Activated CD8-positive, alpha-beta T cell treated with anti-CD3 and anti-CD28 coated beads for 36 hours (primary cell): ENCODE measurements at regions not wholly inside any gene's neighbourhood (a gene's known extent, or its start where the extent isn't known, plus 50 kb on each side); places are given as distances from the start of the nearest gene placed in this dataset.

Experiments
- ATAC-seq: fragments of 200-7000 bp; cut with Tn5 transposase; one replicate; pipeline ENCODE4 v1.10.0; 2021; ENCODE audit warnings: mild to moderate bottlenecking, moderate library complexity
- CTCF ChIA-PET: fragments of 350-600 bp; sonication (Branson Sonifier 250); formaldehyde crosslinking; loops from one replicate; lab custom pipeline; 2021; ENCODE audit warnings: antibody characterized with exemption; lab: Charles Lee
- POLR2A ChIA-PET: fragments of 350-600 bp; sonication (Branson Sonifier 250); formaldehyde crosslinking; loops from one replicate; lab custom pipeline; 2021; ENCODE audit warnings: antibody characterized with exemption; lab: Charles Lee
- DNase-seq: peaks from one replicate; pipeline ENCODE4 v3.0.0-alpha.2; 2020
- H3K27ac Mint-ChIP-seq: one replicate; pipeline ENCODE4 v1.8.0; 2021; ENCODE audit warnings: mild to moderate bottlenecking, mixed read lengths
- H3K27me3 Mint-ChIP-seq: one replicate; pipeline ENCODE4 v1.8.0; 2021; ENCODE audit warnings: mixed read lengths
- H3K36me3 Mint-ChIP-seq: one replicate; pipeline ENCODE4 v1.8.0; 2021; ENCODE audit warnings: low read depth, mixed read lengths
- H3K4me1 Mint-ChIP-seq: one replicate; pipeline ENCODE4 v1.8.0; 2021; ENCODE audit warnings: low read depth, mixed read lengths
- H3K4me3 Mint-ChIP-seq: one replicate; pipeline ENCODE4 v1.8.0; 2021; ENCODE audit warnings: mild to moderate bottlenecking, moderate library complexity, mixed read lengths
- H3K9me3 Mint-ChIP-seq: one replicate; pipeline ENCODE4 v1.8.0; 2021; ENCODE audit warnings: mixed read lengths
- intact Hi-C: fragments of 100-400 bp; cut with micrococcal nuclease; formaldehyde crosslinking; loops from one replicate; pipeline ENCODE4 v1.10.0; 2022
- TF ChIP-seq, protein P1 (sequence below): fragments of 200-600 bp; IDR thresholded peaks from one replicate; pipeline ENCODE4 v1.8.0; 2022; ENCODE audit warnings: antibody characterized with exemption, mild to moderate bottlenecking

DNA sequence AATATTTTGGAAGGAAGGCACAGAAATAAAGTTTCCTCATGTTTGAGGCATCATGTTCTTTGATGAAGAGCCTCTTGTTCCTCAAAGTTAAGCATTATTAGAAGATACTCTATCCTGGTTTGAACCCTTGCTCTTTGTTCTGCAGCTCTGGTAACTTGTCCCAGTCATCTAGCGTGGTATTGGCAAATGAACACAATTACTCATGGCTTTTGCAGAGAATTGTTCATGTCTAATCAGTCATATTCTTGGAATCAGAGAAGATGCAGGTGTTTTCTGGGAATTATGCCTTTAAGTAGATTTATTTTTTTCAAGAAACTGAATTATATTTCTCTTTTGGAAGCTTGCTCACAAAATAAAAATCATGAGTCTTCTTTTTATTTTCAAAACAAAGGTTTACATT lies 52.9 kb upstream of the HPGDS start:
- H3K27ac Mint-ChIP-seq, result no peak overlapping the region
- H3K9me3 Mint-ChIP-seq, result no peaks in the 10 kb centered on the region
- CTCF ChIA-PET, result no interaction called here
- no peaks in the 10 kb centered on the region for H3K4me1 Mint-ChIP-seq
- POLR2A ChIA-PET, result interaction anchor here (0.8 kb wide), 1 partner anchor 13 kb away, joined by 3 read pairs; no protein-coding TSS in a partner anchor
- no peaks in the 10 kb centered on the region for H3K36me3 Mint-ChIP-seq
- no peaks in the 10 kb centered on the region for H3K27me3 Mint-ChIP-seq
- TF ChIP-seq, protein P1, sequence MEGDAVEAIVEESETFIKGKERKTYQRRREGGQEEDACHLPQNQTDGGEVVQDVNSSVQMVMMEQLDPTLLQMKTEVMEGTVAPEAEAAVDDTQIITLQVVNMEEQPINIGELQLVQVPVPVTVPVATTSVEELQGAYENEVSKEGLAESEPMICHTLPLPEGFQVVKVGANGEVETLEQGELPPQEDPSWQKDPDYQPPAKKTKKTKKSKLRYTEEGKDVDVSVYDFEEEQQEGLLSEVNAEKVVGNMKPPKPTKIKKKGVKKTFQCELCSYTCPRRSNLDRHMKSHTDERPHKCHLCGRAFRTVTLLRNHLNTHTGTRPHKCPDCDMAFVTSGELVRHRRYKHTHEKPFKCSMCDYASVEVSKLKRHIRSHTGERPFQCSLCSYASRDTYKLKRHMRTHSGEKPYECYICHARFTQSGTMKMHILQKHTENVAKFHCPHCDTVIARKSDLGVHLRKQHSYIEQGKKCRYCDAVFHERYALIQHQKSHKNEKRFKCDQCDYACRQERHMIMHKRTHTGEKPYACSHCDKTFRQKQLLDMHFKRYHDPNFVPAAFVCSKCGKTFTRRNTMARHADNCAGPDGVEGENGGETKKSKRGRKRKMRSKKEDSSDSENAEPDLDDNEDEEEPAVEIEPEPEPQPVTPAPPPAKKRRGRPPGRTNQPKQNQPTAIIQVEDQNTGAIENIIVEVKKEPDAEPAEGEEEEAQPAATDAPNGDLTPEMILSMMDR, result no peak
- H3K4me3 Mint-ChIP-seq, result no peak overlapping the region
- DNase-seq (no peak), ATAC-seq (no peak)
- intact Hi-C loops, result loop anchor here (10.0 kb wide), 1 partner anchor 601 kb away; no protein-coding TSS in a partner anchor

GRCh38 chr4:94396984-94397383 lies 54.3 kb upstream of the HPGDS start:
- Mint-ChIP-seq H3K27ac (no peak overlapping the region), H3K36me3 (no peaks in the 10 kb centered on the region), H3K9me3 (no peaks in the 10 kb centered on the region), H3K4me3 (no peak overlapping the region), H3K27me3 (no peaks in the 10 kb centered on the region), H3K4me1 (no peaks in the 10 kb centered on the region)
- no peak for DNase-seq
- TF ChIP-seq, protein P1, result no peak
- intact Hi-C loops, result loop anchor here (10.0 kb wide), 1 partner anchor 602 kb away; no protein-coding TSS in a partner anchor
- CTCF ChIA-PET, result no interaction called here
- ATAC-seq, result no peak
- POLR2A ChIA-PET, result no interaction called here

DNA sequence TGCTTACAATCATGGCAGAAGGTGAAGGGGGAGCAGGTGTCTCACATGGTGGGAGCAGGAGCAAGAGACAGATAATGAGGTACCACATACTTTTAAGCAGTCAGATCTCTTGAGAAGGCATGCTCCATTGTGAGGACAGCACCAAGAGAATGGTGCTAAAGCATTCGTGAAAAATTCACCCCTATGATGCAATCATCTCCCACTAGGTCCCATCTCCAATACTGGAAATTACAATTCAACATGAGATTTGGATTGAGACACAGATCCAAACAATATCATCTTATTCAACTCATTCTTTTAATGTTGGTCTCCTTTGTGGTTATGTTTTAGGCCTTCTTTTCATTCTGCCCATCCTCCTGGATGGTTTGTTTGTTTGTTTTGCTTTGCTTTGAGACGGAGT lies 54.1 kb upstream of the PDLIM5 start:
- Mint-ChIP-seq H3K4me1 (no peaks in the 10 kb centered on the region), H3K27me3 (peaks cover 2% of the 10 kb centered on the region), H3K36me3 (no peaks in the 10 kb centered on the region), H3K9me3 (no peaks in the 10 kb centered on the region), H3K27ac (no peak overlapping the region), H3K4me3 (no peak overlapping the region)
- CTCF ChIA-PET, result no interaction called here
- DNase-seq (no peak), ATAC-seq (no peak)
- POLR2A ChIA-PET, result no interaction called here
- TF ChIP-seq, protein P1, result no peak
- intact Hi-C loops, result loop anchor here (10.0 kb wide), 1 partner anchor 603 kb away; no protein-coding TSS in a partner anchor

GRCh38 chr4:94399277-94399676 lies 52.5 kb upstream of the PDLIM5 start:
- intact Hi-C loops, result loop anchor here (10.0 kb wide), 1 partner anchor 604 kb away; no protein-coding TSS in a partner anchor
- CTCF ChIA-PET, result interaction anchor here (2.0 kb wide), 1 partner anchor 9 kb away, joined by 10 read pairs; no protein-coding TSS in a partner anchor

GRCh38 chr4:94399721-94400120 lies 52.0 kb upstream of the PDLIM5 start:
- ChIA-PET CTCF (interaction anchor here (2.0 kb wide), 1 partner anchor 10 kb away, joined by 10 read pairs; no protein-coding TSS in a partner anchor), POLR2A (no interaction called here)
- H3K27ac Mint-ChIP-seq, result no peak overlapping the region
- H3K27me3 Mint-ChIP-seq, result peaks cover 2% of the 10 kb centered on the region
- H3K4me3 Mint-ChIP-seq, result no peak overlapping the region
- H3K36me3 Mint-ChIP-seq, result no peaks in the 10 kb centered on the region
- TF ChIP-seq, protein P1, result no peak
- intact Hi-C loops, result loop anchor here (10.0 kb wide), 1 partner anchor 605 kb away; no protein-coding TSS in a partner anchor
- ATAC-seq, result no peak
- DNase-seq, result no peak
- no peaks in the 10 kb centered on the region for H3K9me3 Mint-ChIP-seq
- H3K4me1 Mint-ChIP-seq, result no peaks in the 10 kb centered on the region

More at GRCh38 chr4:94399277-94399676, 52.5 kb upstream of the PDLIM5 start:
- TF ChIP-seq, protein P1, result no peak
- H3K36me3 Mint-ChIP-seq, result no peaks in the 10 kb centered on the region
- H3K4me3 Mint-ChIP-seq, result no peak overlapping the region
- POLR2A ChIA-PET, result no interaction called here
- no peaks in the 10 kb centered on the region for H3K4me1 Mint-ChIP-seq
- no peak for ATAC-seq
- no peak overlapping the region for H3K27ac Mint-ChIP-seq
- no peaks in the 10 kb centered on the region for H3K9me3 Mint-ChIP-seq
- no peak for DNase-seq
- H3K27me3 Mint-ChIP-seq, result peaks cover 2% of the 10 kb centered on the region
